GM12878 (cell line): ENCODE measurements at regions not wholly inside any gene's neighbourhood (a gene's known extent, or its start where the extent isn't known, plus 50 kb on each side); places are given as distances from the start of the nearest gene placed in this dataset.

Experiments
- ATAC-seq: fragments of 200-7000 bp; cut with Tn5 transposase; 3 replicates; pipeline ENCODE4 v1.9.1; 2020; ENCODE audit warnings: mild to moderate bottlenecking, moderate library complexity
- BruUV-seq: library from RNA; stranded (reverse); fragments of 400-500 nt; replicated peaks from 2 replicates; lab custom pipeline; 2021; lab: Mats Ljungman, UMichigan
- CTCF ChIA-PET: fragments of 300-600 bp; sonication (Branson Sonifier 250); formaldehyde crosslinking; extraction: SDS; loops from one replicate; lab custom pipeline; 2021; ENCODE audit warnings: inconsistent platforms; lab: Yijun Ruan, JAX
- POLR2A ChIA-PET: fragments of 350-600 bp; formaldehyde crosslinking; extraction: SDS; loops from one replicate; lab custom pipeline; 2021; ENCODE audit warnings: inconsistent platforms; lab: Charles Lee
- RAD21 ChIA-PET: fragments of 300-600 bp; sonication (Branson Sonifier 250); formaldehyde crosslinking; loops from one replicate; lab custom pipeline; 2023; ENCODE audit warnings: antibody characterized with exemption; ENCODE audit not compliant: unreplicated experiment; lab: Charles Lee
- SMC1A ChIA-PET: fragments of 300-600 bp; sonication (Branson Sonifier 250); formaldehyde crosslinking; loops from one replicate; lab custom pipeline; 2023; ENCODE audit not compliant: unreplicated experiment, uncharacterized antibody; lab: Charles Lee
- DNase-seq: peaks from one replicate; pipeline ENCODE4 v3.0.0-alpha.2; 2011; ENCODE audit warnings: low read depth, low spot score
- FAIRE-seq: peaks from 3 replicates; lab custom pipeline; 2011; peaks lifted over from hg19 to GRCh38; lab: Jason Lieb, UNC
- H2AFZ ChIP-seq: 2 replicates; pipeline ENCODE4 v1.6.0; 2011; ENCODE audit warnings: low read depth, low read length, control low read depth; ENCODE audit not compliant: control insufficient read depth
- H3K27ac ChIP-seq: 2 replicates; pipeline ENCODE4 v1.5.1; 2011; ENCODE audit warnings: control low read depth; ENCODE audit not compliant: control insufficient read depth, insufficient read depth
- H3K27me3 ChIP-seq, 2 experiments: replicated peaks in 1 of 2; 2 replicates each; pipeline versions ENCODE4 v1.6.0 to v1.6.1; 2011; ENCODE audit warnings: low read length in 1 of 2; ENCODE audit not compliant: control insufficient read depth in 2 of 2, insufficient read depth in 2 of 2
- H3K36me3 ChIP-seq, 2 experiments: 2 replicates each; pipeline ENCODE4 v1.5.1; 2011; ENCODE audit warnings: low read length in 1 of 2; ENCODE audit not compliant: control insufficient read depth in 2 of 2, insufficient read depth in 2 of 2
- H3K4me1 ChIP-seq: 2 replicates; pipeline ENCODE4 v1.6.1; 2011; ENCODE audit warnings: mild to moderate bottlenecking, low read length, moderate library complexity, mixed read lengths; ENCODE audit not compliant: control insufficient read depth, insufficient read depth
- H3K4me2 ChIP-seq: 2 replicates; pipeline ENCODE4 v1.6.0; 2011; ENCODE audit warnings: control low read depth; ENCODE audit not compliant: control insufficient read depth, insufficient read depth
- H3K4me3 ChIP-seq: fragments of 200-600 bp; sonication (generic); 2 replicates; pipeline ENCODE4 v1.5.1; 2016
- H3K79me2 ChIP-seq: 2 replicates; pipeline ENCODE4 v1.6.0; 2011; ENCODE audit warnings: low read length; ENCODE audit not compliant: control insufficient read depth, insufficient read depth
- H3K9ac ChIP-seq: 2 replicates; pipeline ENCODE4 v1.8.0; 2011; ENCODE audit warnings: low read length, control low read depth, mixed read lengths; ENCODE audit not compliant: control insufficient read depth, insufficient read depth
- H3K9me3 ChIP-seq: replicated peaks from 3 replicates; pipeline ENCODE4 v1.5.1; 2011; ENCODE audit warnings: mild to moderate bottlenecking, low read length; ENCODE audit not compliant: control insufficient read depth, insufficient read depth
- H4K20me1 ChIP-seq: 2 replicates; pipeline ENCODE4 v1.6.0; 2011; ENCODE audit not compliant: control insufficient read depth, insufficient read depth
- CBX3 ChIP-seq: fragments of 200-600 bp; sonication (generic); IDR thresholded peaks from 2 replicates; pipeline ENCODE4 v1.6.1; 2016; ENCODE audit warnings: low read depth, borderline replicate concordance
- CTCF ChIP-seq, 3 experiments: IDR thresholded peaks in 2 of 3; conservative IDR thresholded peaks in 1 of 3; 2 replicates each; pipeline ENCODE4 v1.5.1; 2011; ENCODE audit warnings: low read depth in 3 of 3, low read length in 3 of 3, mild to moderate bottlenecking in 3 of 3, control low read depth in 2 of 3, moderate library complexity in 2 of 3, inconsistent platforms in 1 of 3, mixed read lengths in 1 of 3; ENCODE audit not compliant: control insufficient read depth in 2 of 3, insufficient read depth in 1 of 3; ENCODE audit errors: extremely low read depth in 1 of 3
- GABPA ChIP-seq: IDR thresholded peaks from 2 replicates; pipeline ENCODE4 v1.6.1; 2014; ENCODE audit warnings: antibody characterized with exemption, low read depth, mild to moderate bottlenecking, inconsistent platforms
- HDAC2 ChIP-seq: fragments of 200-600 bp; sonication (generic); IDR thresholded peaks from 2 replicates; pipeline ENCODE4 v1.6.1; 2017
- LARP7 ChIP-seq: fragments of 450-650 bp; IDR thresholded peaks from 2 replicates; pipeline ENCODE4 v1.6.1; 2017; ENCODE audit warnings: mild to moderate bottlenecking
- PAX8 ChIP-seq: fragments of 450-650 bp; IDR thresholded peaks from 2 replicates; pipeline ENCODE4 v1.6.1; 2017; ENCODE audit warnings: mild to moderate bottlenecking, moderate library complexity
- POU2F2 ChIP-seq: IDR thresholded peaks from 3 replicates; pipeline ENCODE4 v1.6.1; 2011; ENCODE audit warnings: low read depth, mild to moderate bottlenecking, low read length, borderline replicate concordance
- REST ChIP-seq: IDR thresholded peaks from 2 replicates; pipeline ENCODE4 v1.6.1; 2012; ENCODE audit warnings: mild to moderate bottlenecking, low read depth, low read length
- ZNF274 ChIP-seq: IDR thresholded peaks from one replicate; pipeline ENCODE4 v1.8.0; 2011; ENCODE audit not compliant: insufficient read length, insufficient read depth
- WGBS: methylation state at CpG from one replicate; pipeline ENCODE4 v1.1.6; 2016; ENCODE audit warnings: low lambda C conversion rate; ENCODE audit not compliant: insufficient replicate concordance, insufficient coverage; ENCODE audit errors: missing lambda C conversion rate; 5-methylcytosine and 5-hydroxymethylcytosine counted together
- in situ Hi-C: fragments of 300-500 bp; cut with MboI; formaldehyde crosslinking; loops from 9 replicates; pipeline ENCODE4 v1.14.3; 2018; ENCODE audit warnings: mixed read lengths
- intact Hi-C: fragments of 100-400 bp; cut with micrococcal nuclease; formaldehyde crosslinking; loops from one replicate; pipeline ENCODE4 v1.14.2; 2022; ENCODE audit not compliant: unreplicated experiment
- TF ChIP-seq, protein P1 (sequence below): fragments of 450-650 bp; IDR thresholded peaks from 2 replicates; pipeline ENCODE4 v1.6.1; 2017; ENCODE audit warnings: mild to moderate bottlenecking, moderate library complexity

DNA sequence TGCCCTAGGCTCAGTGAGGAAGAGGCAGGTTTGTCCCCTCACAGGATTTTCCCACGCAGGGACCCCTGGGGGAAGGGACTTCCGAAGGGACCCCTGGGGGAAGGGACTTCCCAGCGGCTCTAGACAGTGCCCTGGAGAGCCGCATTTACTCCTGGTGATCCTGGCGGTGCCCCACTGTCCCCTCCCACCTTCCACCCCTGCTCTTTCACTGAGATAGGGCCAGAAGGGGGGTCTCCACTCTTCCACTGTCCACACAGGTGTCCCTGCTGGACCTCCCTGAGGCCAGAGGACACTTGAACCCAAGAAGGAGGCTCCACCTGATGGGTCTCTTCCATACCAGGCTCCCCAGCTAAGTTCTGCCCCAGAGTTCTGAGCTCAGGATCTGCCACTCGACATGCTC lies 1333.9 kb downstream of the BRD1 start:
- Histone ChIP-seq H3K4me1 (no peaks in the 10 kb centered on the region), H3K36me3 (no peaks in the 10 kb centered on the region), H3K79me2 (no peaks in the 10 kb centered on the region), H3K9me3 (no peaks in the 10 kb centered on the region), H3K9ac (no peak overlapping the region), H2AFZ (no peak overlapping the region), H3K4me3 (no peak overlapping the region), H3K4me2 (no peak overlapping the region), H3K27me3 (peaks cover 0 to 3% of the 10 kb centered on the region in 2 experiments; a peak in 3 of 4 replicates), H3K27ac (no peak overlapping the region), H4K20me1 (no peaks in the 10 kb centered on the region)
- no peak for DNase-seq
- ChIA-PET CTCF (interaction anchor here (1.8 kb wide), 1 partner anchor 1280 kb away, joined by 8 read pairs; no protein-coding TSS in a partner anchor), RAD21 (interaction anchor here (1.1 kb wide), 1 partner anchor 1280 kb away, joined by 4 read pairs; no protein-coding TSS in a partner anchor), POLR2A (no interaction called here), SMC1A (interaction anchor here (1.1 kb wide), 1 partner anchor 1735 kb away, joined by 3 read pairs; no protein-coding TSS in a partner anchor)
- no TSS peak for BruUV-seq
- WGBS: 14% methylated on average over 3 of the region's 6 CpGs
- ATAC-seq: no peak
- TF ChIP-seq GABPA: no peak
- no peak for TF ChIP-seq CBX3
- no peak for TF ChIP-seq CTCF (IDR thresholded peaks at IDR 0.05 in 2 of 3, conservative IDR thresholded peaks at IDR 0.05 in 1 of 3; ENCODE audit: control insufficient read depth in 2 of 3, extremely low read depth in 1 of 3, insufficient read depth in 1 of 3, low read depth in 3 of 3, low read length in 3 of 3)
- TF ChIP-seq REST: no peak
- no peak for TF ChIP-seq HDAC2
- TF ChIP-seq, protein P1, sequence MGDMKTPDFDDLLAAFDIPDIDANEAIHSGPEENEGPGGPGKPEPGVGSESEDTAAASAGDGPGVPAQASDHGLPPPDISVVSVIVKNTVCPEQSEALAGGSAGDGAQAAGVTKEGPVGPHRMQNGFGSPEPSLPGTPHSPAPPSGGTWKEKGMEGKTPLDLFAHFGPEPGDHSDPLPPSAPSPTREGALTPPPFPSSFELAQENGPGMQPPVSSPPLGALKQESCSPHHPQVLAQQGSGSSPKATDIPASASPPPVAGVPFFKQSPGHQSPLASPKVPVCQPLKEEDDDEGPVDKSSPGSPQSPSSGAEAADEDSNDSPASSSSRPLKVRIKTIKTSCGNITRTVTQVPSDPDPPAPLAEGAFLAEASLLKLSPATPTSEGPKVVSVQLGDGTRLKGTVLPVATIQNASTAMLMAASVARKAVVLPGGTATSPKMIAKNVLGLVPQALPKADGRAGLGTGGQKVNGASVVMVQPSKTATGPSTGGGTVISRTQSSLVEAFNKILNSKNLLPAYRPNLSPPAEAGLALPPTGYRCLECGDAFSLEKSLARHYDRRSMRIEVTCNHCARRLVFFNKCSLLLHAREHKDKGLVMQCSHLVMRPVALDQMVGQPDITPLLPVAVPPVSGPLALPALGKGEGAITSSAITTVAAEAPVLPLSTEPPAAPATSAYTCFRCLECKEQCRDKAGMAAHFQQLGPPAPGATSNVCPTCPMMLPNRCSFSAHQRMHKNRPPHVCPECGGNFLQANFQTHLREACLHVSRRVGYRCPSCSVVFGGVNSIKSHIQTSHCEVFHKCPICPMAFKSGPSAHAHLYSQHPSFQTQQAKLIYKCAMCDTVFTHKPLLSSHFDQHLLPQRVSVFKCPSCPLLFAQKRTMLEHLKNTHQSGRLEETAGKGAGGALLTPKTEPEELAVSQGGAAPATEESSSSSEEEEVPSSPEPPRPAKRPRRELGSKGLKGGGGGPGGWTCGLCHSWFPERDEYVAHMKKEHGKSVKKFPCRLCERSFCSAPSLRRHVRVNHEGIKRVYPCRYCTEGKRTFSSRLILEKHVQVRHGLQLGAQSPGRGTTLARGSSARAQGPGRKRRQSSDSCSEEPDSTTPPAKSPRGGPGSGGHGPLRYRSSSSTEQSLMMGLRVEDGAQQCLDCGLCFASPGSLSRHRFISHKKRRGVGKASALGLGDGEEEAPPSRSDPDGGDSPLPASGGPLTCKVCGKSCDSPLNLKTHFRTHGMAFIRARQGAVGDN: no peak
- no peak for TF ChIP-seq POU2F2
- TF ChIP-seq ZNF274: no peak
- TF ChIP-seq PAX8: no peak
- no peak for TF ChIP-seq LARP7
- intact Hi-C loops (loop anchor here (10.0 kb wide), 1 partner anchor 1089 kb away; no protein-coding TSS in a partner anchor), in situ Hi-C loops (loop anchor here (5.0 to 25.0 kb wide), 3 partner anchors 1276 to 1931 kb away; no protein-coding TSS in a partner anchor)
- no peak for FAIRE-seq
